ENCODE measurements at regions not wholly inside any gene's neighbourhood (a gene's known extent, or its start where the extent isn't known, plus 50 kb on each side); places are given as distances from the start of the nearest gene placed in this dataset.

- TF ChIP-seq, protein P1, sequence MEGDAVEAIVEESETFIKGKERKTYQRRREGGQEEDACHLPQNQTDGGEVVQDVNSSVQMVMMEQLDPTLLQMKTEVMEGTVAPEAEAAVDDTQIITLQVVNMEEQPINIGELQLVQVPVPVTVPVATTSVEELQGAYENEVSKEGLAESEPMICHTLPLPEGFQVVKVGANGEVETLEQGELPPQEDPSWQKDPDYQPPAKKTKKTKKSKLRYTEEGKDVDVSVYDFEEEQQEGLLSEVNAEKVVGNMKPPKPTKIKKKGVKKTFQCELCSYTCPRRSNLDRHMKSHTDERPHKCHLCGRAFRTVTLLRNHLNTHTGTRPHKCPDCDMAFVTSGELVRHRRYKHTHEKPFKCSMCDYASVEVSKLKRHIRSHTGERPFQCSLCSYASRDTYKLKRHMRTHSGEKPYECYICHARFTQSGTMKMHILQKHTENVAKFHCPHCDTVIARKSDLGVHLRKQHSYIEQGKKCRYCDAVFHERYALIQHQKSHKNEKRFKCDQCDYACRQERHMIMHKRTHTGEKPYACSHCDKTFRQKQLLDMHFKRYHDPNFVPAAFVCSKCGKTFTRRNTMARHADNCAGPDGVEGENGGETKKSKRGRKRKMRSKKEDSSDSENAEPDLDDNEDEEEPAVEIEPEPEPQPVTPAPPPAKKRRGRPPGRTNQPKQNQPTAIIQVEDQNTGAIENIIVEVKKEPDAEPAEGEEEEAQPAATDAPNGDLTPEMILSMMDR (conservative IDR thresholded peaks at IDR 0.05), result no peak
- no peak for TF ChIP-seq ZFX (IDR thresholded peaks at IDR 0.05)
These were observed 91.6 kb downstream of the FOXB1 start for GRCh38 chr15:60095711-60096110.

Data from C4-2B (cell line).